Middle frontal gyrus (tissue), 1 donor: ENCODE measurements at regions not wholly inside any gene's neighbourhood (a gene's known extent, or its start where the extent isn't known, plus 50 kb on each side); places are given as distances from the start of the nearest gene placed in this dataset.
"Not testable (repeated sequence)": the region's sequence is repeated elsewhere in the genome, so short reads cannot be mapped to it uniquely, and the experiment has no call there.

Experiments
- DNase-seq: peaks from one replicate; pipeline ENCODE4 v3.0.0-alpha.2; 2015; ENCODE audit warnings: low spot score; ENCODE audit errors: extremely low spot score

DNA sequence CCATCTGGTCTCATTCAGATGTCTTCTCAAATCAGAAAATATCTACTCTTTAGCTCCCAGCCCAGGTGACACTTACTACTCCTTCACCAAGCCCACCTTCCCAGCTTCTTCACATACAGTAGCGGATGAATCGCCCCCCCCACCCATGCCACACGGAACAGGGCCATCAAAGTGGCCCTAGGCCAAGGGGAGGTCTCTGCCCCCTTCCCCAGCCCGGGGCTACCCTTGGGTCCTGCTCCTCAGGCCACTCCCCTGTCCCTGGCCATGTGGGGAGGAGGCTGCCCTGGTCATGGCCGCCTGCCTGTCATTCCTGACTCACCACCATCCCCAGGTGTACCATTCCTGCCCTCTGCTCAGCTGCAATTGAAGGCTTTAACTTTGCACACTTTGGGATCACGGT lies 142.8 kb downstream of the NECTIN1 start:
- DNase-seq = no peak

GRCh38 chr11:119585043-119585781 lies 143.8 kb downstream of the NECTIN1 start:
- DNase-seq = no peak

- DNase-seq = no peak
Measured at GRCh38 chr11:119584193-119585042, 144.6 kb downstream of the NECTIN1 start.

DNA sequence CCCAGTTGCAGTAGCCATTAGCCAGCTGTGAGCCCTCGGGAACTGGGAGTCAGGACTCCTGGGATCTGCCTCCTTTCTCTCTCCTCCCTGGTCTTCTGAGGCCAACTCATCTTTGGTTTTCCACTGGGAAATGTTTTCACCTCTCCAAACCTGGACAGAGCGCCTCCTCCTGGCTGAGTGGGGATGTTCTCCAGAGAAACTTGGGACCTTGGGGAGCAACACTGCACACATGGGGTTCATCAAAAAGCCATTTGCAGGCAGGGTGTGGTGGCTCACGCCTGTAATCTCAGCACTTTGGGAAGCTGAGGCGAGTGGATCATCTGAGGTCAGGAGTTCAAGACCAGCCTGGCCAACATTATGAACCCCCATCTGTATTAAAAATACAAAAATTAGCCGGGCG lies 145.4 kb downstream of the NECTIN1 start:
- DNase-seq = no peak

DNA sequence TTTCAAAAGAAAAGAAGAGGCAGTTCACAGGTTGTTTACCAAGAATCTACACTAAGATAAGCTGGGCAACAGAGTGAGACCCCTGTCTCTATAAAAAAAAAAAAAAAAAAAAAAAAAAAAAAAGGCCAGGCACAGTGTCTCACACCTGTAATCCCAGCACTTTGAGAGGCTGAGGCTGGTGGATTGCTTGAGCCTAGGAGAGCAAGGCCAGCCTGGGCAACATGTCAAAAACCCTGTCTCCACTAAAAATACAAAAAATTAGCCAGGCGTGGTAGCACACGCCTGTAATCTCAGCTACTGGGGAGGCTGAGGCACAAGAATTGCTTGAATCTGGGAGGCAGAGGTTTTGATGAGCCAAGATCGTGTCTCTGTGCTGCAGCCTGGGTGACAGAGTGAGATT lies 147.6 kb downstream of the NECTIN1 start:
- not testable (repeated sequence) for DNase-seq

GRCh38 chr11:119580751-119581150 lies 148.2 kb downstream of the NECTIN1 start:
- DNase-seq = no peak

GRCh38 chr11:119580081-119580480 lies 148.9 kb downstream of the NECTIN1 start:
- no peak for DNase-seq

DNA sequence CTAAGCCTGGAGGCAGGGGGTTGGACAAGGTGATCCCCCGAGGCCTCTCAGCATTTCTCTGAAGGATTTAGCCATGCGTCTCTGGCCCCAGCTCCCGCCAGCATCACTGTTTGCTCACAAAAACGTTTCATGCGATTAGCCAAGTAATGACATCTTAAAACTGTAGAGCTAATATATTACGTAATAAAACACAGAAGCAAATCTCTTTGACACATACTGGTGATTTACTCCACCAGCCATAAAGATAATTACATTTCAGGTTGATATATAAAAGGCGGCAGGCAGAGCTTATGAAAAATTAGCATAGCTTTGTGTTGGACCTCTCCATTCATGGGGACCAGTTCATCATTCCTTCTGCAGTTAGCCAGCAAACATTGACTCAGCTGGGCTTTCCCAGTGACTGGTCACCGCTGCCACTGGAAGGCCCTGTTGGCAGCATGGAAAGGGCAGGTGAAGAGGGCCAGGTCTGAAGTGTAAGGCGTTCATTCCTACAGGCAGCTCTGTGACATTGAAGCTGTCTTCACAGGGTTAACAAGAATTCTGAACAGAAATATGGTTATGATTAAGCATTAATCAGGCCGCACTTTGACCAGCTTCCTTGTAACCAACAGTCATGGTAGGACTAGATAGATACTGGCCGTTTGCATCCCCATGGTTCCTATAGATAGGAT lies 150.3 kb downstream of the NECTIN1 start:
- no peak for DNase-seq

- DNase-seq = no peak
Measured at GRCh38 chr11:119573858-119574257, 150.9 kb upstream of the THY1 start.

- no peak for DNase-seq
Measured at GRCh38 chr11:119572481-119573424, 149.8 kb upstream of the THY1 start.

DNA sequence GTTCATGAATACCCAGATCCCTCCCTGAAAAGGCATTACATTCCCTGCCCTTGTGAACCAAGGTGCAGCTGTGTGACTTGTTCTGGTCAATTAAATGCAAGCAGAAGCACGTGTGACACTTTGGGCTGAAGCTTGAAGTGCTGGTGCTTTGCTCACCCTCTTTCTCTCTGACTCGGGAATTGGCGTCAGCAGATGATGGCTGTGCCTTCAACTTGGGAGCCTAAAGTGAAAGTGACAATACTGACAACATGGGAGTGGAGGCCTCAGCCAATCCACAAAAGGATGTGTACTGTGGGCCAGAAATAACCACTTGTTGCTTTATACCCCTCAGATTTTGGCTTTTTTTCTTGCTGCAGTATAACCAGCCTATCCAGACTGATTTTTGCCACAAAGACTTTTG lies 148.3 kb upstream of the THY1 start:
- DNase-seq = no peak

GRCh38 chr11:119567688-119568582 lies 145.0 kb upstream of the THY1 start:
- no peak for DNase-seq

DNA sequence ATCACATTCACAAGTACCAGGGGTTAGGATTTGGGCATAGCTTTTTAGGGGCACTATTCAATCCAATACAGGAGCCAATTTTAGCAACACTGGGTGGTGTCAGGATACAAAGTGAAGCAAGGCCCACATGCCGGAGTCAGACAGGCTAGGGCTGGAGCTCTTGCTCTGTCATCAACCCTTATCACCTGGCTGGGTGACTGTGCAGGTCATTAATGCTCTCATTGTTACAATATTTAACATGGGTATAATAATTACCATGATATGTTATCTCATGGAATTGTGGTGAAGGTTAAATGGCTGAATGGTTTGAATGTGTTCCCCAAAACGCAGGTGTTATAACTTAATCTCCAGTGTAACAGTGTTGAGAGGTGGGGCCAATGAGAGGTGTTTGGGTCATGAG lies 143.3 kb upstream of the THY1 start:
- no peak for DNase-seq

- not testable (repeated sequence) for DNase-seq
Measured at GRCh38 chr11:119565693-119566092, 142.7 kb upstream of the THY1 start.

DNA sequence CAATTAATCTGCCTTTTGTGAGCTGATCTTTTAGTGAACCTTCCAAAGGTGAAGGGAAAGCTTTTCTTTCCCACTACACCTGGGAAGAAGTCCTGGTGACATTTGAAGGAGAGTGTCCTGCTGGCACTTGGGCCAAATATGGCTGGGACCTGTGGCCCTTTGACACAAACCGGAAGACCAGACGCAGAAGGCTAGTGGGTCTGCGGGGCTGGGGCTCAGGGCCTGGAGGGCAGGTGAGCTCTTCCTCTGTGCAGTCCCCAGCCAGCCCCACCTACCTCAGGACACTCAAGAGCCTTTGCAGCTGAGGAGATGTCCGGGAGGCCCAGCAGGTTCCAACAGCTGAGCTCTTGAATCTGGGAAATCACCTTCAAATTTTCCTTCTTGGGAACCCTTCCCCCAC lies 138.0 kb upstream of the THY1 start:
- no peak for DNase-seq

- DNase-seq = no peak
Measured at GRCh38 chr11:119560291-119560690, 137.3 kb upstream of the THY1 start.

GRCh38 chr11:119552106-119552485 lies 129.1 kb upstream of the THY1 start:
- no peak for DNase-seq

DNA sequence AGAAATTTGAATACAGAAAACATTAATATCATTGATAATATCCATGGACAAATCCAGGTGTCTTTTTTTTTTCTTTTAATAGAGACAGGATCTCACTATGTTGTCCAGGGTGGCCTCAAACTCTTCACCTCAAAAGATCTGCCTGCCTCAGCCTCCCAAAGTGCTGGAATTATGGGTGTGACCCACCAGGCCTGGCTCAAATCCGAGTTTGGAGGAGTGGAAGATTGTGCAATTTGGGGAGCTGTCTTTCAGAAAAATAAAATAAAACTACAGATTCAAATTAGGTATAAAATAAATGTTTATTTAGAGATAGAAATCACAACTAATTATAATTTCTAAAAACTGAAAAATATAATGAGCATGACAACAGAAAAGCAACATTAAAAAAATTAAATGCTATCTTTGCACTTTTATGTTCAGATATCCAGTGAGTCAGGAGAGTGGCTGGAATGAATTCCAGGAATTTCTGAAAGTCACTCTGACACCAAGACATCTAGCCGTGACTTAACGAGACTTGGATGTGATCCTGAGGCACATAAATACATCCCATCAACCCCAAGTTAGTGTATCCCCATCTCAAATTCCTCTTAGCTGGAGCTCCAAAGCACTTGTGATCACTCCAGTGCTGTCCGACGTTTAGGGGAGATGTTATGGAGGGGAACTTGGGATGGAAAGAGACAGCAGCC lies 128.6 kb upstream of the THY1 start:
- no peak for DNase-seq

DNA sequence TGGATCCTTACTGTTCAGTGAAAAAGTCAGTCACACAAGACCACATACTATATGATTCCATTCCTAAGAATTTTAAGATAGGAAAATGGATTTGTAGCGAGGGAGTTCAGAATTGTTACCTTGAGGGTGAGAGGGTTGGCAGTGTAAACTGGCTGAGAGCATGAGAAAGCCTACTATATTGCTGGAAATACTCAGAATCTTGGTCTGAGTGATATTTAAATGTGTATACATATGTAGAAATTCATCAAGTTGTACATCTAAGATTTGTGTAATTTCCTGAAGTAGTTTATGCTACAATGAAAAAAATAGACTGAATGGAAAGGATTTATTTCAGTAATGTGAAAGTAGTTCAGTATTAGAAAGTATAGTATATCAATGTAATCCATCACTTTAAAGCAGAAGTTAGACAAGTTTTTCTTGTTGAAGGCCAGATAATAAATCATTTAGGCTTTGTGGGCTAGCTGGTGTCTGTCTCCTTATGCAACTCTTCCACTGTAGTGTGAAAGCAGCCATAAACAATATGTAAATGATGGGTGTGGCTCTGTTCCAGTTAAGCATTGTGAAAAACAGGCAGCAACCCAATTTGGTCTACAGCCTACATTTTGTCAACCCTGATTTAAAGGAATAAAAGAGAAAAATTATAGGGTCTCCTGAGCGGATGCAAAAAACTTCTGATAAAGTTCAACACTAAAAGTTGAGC lies 127.2 kb upstream of the THY1 start:
- no peak for DNase-seq
